GM19467 (cell line): ENCODE measurements at regions not wholly inside any gene's neighbourhood (a gene's known extent, or its start where the extent isn't known, plus 50 kb on each side); places are given as distances from the start of the nearest gene placed in this dataset.

Source experiments
- ATAC-seq: cut with Tn5 transposase; IDR thresholded peaks from one replicate; pipeline ENCODE4 v1.9.1; 2021; ENCODE audit warnings: mild to moderate bottlenecking, moderate library complexity; ENCODE audit not compliant: unreplicated experiment

DNA sequence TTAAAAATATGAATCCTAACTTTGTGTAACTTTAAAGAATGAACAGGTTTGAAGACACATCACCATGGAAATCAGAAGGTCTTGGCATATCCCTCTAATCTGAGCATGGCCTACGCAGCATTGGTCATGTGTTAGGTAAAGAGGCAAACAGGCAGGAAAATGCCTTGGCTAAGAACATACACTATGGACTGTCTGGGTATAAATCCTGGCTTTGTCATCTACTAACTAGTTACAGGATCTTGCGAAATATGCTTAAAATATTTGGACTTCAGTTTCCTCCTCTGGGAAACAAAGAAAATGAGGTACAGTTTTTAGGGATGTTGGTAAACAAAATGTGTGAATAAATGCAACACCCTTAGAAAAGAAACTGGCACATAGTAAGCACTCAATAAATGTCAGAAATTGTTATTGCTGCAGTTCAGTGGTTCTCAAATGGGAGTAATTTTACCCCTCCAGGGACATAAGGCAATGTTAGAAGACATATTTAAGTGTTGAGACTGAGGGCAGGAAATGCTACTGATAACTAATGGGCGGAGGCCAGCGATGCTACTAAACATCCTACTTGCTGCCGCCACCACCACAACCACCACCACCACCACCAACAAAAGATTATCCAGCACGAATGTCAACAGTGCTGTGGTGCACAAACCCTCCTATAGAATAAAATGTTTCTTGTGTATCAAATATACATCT is 770.8 kb upstream of the SOX9 start:
- ATAC-seq = no peak

DNA sequence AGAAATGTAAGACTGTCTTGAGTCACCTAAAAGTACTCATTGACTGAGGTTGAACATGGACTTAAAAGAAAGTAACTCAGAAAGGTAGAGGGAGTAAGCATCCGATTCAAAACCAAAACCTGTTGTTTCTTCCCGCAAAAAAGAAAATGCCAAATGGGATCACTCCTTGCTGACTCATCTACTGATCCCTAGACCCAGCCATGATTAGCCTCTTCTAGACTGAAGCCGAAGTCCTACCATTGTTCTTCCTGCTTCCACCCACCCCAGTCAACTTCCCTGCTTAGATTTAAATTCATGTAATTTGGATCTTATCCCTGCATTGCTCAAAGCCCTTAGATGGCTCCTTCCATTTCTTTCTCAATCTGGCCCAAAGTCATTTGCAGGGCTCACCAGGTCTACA is 760.5 kb upstream of the SOX9 start:
- no peak for ATAC-seq

DNA sequence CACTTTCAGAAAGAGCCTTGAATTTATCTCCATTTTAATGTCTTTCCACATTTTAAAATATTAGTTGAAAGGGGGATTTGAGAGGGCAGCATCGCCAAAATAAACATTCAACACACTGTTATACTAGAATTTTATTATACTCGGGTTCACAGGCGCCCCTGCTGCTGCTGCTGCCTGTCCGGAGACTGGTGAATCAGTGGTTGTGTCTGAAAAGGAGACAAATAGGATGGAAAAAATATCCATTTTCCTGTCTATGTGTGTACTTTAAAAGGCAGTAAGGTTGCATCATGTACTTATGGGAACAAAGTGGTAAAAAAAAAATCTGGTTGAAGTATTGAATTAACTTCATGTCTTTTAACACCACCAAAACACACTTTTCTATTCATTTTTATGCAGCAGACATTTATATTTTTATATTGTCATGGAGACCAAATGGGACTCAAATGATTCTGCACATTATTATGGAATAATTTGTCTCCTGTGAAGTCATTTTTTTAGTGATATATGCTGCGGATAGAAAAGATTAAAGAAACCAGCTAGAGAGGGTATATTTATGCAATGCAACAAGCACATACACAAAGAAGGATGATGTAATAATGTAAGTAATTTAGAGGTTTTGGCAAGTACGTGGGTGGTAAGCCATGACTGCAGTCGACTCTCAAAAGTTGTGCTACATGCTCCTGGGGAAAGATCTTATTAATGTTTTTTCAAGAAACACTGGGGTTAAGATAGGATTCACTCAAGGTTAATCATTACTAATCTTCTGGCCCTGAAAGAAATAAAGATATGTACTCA is 759.0 kb upstream of the SOX9 start:
- ATAC-seq = no peak

DNA sequence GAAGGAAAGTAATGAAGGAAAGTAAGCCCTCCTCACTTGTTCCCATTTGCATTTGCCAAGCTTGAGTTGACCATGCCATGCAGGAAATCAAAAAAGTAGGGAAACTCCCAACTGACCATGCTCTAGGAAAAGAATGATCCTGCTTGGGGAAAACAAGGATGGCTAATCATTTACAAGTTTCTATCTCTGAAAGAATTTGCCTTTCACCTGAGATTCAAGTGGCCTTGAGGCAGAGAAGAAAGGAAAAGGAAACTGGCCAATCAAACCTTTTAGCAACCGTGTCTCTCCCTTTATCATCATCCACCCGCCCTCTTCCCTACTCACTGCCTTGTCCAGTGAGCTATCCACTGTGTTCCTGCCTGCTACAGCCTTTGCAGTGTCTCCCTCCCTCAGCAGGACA is 757.2 kb upstream of the SOX9 start:
- ATAC-seq = no peak

DNA sequence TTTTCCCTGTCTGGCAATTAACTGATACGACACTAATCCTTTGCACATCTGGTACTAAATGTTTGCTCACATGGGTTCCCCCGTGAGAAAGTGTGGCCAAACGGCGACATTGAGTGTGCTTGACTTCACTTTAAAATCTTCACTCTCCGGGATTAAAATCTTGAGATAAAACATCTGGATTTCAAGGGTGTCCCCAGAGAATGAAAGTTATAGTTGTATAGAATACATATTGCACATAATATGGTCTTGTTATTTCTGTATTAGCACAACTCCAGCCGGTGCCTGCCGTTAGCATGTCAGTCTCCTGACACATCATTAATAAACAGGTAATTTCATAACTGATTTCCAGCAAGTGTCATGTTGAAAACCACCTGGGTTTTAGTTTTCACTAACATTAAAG is 749.0 kb upstream of the SOX9 start:
- no peak for ATAC-seq

DNA sequence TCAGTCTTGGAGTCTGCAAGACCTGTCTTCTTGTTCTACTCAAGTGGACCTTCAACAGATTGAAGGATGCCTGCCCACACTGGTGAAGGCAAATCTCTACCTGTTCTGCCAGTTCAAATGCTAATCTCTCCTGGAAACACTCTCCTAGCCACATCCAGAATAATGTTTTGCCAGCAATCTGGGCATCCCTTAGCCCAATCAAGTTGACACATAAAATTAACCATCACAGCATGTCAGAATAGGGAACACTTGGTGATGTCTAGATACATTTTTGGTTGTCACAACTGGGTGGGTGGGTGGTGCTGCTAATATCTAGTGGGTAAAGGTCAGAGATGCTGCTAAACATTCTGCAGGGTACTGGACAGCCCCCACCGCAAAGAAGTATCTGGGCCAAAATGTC is 744.9 kb upstream of the SOX9 start:
- ATAC-seq = no peak

DNA sequence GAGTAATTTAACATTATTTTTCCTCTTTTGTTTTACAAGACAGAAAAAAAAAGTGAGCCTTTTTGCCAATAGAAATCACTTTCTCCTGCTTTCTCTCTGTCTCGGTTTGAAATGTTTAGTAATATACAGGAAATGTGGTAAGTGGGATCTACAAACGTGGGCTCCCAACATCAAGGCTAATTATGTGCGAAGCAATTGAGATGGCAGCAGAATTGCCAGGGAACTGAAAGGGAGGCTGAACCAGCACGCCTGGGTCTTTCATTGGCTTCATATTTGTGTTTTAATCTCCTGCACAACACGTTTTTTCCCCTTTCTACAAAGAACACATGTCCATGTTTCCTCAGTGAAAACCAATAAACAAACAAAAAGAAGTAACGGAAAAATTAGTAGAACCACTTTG is 743.9 kb upstream of the SOX9 start:
- no peak for ATAC-seq

DNA sequence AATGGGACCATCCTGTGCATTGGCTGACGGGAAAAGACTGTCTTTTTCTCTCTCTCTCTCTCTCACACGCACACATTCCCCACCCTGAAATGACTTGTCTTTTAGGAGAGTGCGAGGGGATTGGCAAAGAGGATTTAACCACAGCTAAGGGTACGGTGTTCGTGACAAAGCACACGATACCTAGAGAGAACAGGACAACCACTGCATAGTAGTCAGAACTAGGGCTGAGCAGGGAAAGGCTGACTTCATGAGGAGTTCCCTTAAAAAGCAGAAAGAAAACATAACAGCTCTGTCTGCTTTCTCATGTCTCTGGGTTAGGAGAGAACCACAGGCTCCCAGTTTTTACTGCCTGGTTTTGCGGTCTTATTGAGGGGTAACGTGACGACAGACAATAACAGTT is 742.8 kb upstream of the SOX9 start:
- no peak for ATAC-seq

DNA sequence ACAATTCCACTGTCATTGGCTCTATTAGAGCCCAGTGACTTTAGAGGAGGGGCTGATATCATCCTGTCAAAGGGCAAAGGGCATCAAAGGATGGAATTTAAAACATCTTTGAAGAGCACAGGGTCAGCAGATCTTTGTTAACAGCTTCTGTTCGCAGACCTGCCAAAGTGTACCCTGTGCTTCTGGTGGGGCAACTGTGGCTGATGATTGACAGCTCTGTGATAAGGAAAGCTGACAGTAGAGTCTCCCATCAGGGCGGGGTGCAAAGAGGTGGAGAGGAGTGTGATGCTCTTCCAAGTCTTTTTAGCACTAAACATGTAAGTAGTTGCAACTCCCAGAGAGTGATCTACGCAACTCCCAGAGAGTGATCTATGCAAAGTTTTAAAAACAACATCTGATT is 742.1 kb upstream of the SOX9 start:
- no peak for ATAC-seq

DNA sequence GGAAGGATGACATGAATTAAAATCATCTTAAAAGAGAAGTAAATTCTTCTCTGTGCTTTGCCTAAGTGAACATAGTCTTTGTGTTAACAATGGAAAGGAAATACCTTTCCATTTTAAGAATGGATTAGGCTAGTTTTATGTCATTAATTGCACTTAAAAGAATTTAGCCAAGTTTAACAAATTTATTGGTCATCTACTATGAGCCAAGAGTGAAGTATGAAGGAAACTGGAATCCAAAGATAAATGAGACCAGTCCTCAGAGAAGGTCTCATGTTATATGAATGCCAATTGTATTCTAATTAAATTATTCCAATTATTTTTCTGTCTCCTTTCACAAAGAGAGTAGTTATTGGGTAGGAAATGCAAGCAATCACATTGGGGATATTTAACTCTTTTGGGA is 741.3 kb upstream of the SOX9 start:
- ATAC-seq = no peak

DNA sequence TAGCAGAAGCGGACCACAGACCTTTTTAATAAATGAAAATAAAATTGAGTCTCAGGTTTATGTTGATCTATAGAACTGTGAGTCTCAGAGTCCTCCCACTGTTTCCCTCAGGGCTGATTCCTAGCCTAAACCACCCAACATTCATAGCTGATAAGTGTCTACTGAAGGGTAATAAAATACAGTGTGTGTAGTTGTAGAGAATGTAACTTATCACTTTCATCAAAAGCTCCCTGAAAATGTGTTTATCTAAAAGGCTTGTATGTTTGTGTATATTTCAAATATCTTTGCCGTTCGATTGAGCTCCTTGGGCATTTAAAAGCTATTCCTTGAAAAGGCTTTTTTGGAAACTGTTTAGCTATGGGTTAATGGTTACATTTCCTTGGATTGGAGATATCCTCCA is 740.3 kb upstream of the SOX9 start:
- ATAC-seq = no peak

DNA sequence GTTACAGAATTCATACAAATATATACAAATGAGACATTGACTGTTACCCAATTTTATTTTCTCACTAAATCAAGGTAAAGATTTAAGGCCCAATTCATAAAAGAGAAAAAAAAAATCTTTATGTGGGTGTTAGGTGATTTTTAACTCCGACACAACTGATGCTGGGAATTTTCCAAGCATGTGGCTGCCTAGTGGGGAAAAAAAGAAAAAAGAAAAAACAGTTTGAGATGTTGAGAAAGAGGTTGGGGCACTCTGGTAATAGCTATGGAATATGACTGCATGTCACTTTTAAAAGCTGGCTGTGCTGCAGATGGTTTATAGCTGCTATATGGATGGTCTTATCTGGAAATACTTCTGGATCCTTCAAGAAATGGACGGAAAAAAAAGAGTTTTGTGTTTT is 739.9 kb upstream of the SOX9 start:
- no peak for ATAC-seq

DNA sequence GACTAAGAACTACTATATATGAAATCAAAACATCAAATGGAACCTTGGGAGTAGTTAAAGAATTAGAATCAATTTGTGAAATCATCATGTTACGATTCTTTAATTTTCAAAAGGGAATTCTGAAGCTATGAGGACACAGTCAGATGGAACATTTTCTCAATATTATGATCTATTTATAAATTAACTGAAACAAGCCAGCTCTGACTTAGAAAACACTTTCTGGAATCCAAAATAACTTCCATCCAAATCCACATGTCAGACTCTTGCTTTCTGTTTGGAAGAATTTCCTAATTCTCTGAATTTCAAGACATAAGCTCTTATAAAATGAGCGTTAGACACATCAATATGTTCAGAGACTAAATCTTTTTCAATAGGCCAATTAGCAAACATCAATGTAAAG is 737.7 kb upstream of the SOX9 start:
- ATAC-seq = no peak

DNA sequence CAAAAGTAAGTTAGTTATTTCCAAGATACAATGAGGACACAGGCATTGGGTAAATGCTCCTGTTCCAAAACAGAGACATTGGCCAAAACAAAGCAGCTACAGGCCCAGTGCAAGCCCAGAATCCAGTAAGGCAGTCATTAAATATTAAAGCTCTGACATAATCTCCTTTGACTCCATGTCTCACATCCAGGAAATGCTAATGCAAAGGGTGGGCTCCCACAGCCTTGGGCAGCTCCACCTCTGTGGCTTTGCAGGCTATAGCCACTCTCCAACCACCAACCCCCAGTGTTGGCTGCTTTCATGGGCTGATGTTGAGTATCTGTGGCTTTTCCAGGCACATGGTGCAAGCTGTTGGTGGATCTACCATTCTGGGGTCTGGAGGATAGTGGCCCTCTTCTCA is 733.4 kb upstream of the SOX9 start:
- no peak for ATAC-seq

DNA sequence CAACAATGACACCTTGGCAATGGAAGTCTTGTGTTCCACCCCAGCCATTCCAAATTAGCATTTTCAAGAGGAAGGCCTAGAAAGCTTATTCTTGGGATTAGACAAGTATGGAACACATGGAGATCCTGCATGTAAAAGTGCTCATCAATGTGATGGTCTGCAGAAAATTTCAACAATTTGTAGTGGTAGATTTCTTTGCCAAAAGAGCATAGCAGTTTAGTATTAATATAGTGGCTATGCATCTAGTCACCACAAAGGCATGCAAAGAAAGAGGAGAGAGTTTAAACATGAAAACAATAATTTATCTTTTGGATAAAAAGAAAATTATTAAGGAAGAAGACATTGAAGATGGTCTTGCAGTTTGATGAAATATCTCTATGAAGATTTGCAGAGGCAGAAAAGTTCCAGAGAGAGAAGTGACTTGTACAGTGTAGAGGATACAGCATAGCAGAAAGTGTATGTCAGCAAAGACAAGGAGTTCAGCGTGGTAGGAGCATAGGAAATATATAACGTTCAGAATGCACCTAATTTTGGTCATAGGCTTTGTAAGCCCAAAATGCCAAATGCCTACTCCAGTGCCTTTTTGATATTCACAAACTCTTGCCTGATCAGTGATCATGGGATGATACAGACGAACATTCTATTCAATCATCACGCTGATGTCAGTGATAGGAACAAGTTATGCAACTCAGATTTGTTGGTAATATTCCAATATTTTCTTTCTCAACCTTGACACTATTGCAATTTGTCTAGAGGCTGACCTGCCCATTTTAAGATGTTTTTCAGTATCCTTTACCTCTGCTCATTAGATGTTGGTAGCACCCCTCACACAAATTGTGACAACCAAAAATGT is 727.9 kb upstream of the SOX9 start:
- no peak for ATAC-seq

DNA sequence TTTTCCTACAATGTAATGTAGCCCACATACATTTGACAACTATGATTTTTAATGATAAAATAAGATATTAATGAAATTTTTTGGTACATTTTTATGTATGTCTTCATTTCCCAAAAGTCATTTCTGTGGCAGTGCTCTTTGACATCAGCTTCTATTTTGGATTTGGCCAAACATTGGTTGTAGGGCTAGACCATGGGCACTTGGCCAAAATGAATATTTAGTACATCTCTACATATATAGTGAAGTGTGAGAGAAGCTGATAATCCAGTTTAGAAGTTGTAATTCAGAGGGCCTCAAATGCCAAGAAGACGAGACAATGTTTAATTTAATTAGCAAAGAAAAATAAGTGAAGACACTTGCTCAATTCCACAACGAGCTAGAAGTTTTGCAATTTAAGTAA is 724.9 kb upstream of the SOX9 start:
- ATAC-seq = no peak

DNA sequence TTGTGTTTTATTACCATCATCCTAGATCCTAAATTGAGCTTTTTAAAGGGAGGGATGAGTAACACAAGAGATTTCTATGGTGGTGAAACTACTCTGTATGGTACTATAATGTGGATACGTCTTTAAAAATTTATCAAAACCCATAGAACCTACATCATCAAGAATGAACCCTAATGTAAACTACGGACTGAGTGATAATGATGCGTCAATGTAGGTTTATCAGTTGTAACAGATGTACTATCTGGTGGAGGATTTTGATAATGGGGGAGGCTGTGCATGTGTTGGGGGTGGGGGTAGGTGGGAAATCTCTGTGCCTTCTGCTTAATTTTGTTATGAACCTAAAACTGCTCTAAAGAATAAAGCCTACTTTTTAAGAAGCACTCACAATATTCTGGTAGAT is 724.1 kb upstream of the SOX9 start:
- ATAC-seq = no peak

DNA sequence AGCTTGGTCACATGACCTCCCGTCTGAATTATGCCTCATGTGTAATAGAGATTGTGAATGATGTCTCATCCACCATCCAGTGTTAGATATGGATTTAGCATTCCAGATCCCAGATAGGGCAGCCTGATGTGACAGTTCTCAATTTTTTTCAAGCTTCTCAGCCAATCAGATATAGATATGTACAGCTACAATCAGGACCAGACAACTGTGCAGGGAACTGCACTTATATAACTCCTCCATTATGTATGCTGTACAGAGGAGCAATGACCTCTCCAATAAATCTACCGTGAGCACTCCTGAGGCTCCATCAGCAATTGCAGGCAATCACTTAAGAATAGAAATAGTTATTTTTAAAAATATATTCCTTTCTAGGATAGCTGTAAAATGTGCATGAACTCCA is 722.8 kb upstream of the SOX9 start:
- ATAC-seq = no peak

DNA sequence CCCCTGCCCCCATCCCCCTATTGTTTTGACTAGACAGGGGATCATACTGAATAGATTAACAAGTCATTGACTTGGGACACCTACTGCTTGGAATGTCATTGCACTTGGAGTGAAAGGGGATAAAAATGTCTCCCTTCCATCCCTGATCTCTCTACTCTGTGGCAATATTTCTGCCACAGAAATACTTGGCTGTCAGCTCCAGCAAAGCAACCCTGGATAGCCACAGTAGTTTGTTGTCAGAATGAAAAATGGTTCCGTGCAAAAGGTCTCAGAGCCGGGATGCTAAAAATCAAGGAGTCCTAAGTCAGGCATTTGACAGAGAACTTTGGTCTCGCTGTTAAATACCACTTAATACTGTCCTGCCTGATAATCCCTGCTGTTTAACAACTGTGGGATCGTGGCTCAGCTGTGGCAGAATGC is 722.0 kb upstream of the SOX9 start:
- ATAC-seq = no peak

DNA sequence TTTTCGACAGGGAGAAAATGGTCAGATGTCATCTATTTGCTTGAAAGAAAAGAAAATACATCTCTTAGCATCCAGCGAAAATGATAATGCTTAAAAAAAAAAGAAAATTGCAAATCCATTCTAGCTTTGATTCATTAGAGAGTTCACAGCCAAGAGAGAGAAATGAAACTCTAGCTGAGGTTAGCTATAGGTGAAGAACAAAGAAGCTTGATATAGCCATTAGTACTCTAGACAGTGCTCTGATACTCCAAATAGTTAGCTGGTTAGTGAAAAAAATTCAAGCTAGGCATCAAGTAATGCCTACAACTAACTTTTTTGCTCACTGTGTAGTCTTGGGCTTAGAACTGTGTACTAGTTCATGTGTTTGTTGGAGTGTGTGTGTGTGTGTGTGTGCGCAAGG is 721.6 kb upstream of the SOX9 start:
- ATAC-seq = no peak

DNA sequence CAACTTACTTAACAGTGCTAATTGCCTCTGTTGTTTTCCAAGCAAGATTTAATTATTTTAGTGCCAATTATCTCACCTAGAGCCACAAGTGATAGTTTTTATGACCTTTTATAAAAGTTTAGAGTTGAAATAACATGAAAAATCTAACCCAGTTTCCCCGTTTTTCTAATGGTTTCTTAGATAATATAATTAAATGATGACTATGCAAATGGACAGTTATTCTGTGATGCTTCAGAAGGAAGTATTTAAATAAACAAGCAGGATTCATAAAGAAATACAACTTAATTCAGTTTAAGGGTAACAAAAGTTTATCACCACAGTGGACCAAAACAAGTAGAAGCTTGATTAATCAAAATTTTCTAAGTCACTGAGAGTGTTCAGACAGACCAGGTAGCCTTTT is 721.2 kb upstream of the SOX9 start:
- ATAC-seq = no peak

DNA sequence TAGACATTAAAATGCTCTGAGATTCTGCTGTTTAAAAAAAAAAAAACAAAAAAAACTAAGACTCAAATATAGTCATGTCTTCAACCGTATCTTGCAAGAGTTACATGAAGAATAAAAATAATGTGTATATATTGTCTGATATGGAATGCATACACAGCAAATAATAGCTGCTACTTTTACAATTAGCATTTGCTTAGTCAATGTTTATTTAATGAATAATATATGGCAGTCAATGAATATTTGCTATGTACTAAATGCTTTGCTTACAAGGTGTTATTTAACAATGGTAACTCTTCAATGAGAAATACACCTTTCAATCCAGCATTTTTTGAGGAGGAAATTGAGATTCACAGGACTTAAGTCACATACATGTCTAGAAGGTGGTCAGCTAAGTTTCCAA is 718.8 kb upstream of the SOX9 start:
- ATAC-seq = no peak
